ENCODE measurements at regions not wholly inside any gene's neighbourhood (a gene's known extent, or its start where the extent isn't known, plus 50 kb on each side); places are given as distances from the start of the nearest gene placed in this dataset.

GRCh38 chr17:71115669-71115972 lies 946.3 kb downstream of the KCNJ2 start:
- DNase-seq = no peak

GRCh38 chr17:71117466-71117865 lies 948.1 kb downstream of the KCNJ2 start:
- DNase-seq = no peak

- peak in 1 of 51 donors; percentile 2 for DNase-seq
Measured at GRCh38 chr17:71118039-71118438, 948.7 kb downstream of the KCNJ2 start.

- no peak for DNase-seq
Measured at GRCh38 chr17:71127416-71127815, 958.1 kb downstream of the KCNJ2 start.

GRCh38 chr17:71142333-71142732 lies 973.0 kb downstream of the KCNJ2 start:
- DNase-seq = no peak

GRCh38 chr17:71145486-71145885 lies 975.3 kb upstream of the SOX9 start:
- no peak for DNase-seq

- DNase-seq = no peak
Measured at GRCh38 chr17:71147906-71148305, 972.9 kb upstream of the SOX9 start.

GRCh38 chr17:71149607-71150006 lies 971.2 kb upstream of the SOX9 start:
- no peak for DNase-seq

- no peak for DNase-seq
Measured at GRCh38 chr17:71157297-71157696, 963.5 kb upstream of the SOX9 start.

GRCh38 chr17:71158437-71158836 lies 962.4 kb upstream of the SOX9 start:
- DNase-seq = no peak

GRCh38 chr17:71163121-71163812 lies 957.6 kb upstream of the SOX9 start:
- DNase-seq = no peak

GRCh38 chr17:71163813-71164122 lies 957.1 kb upstream of the SOX9 start:
- no peak for DNase-seq

- no peak for DNase-seq
Measured at GRCh38 chr17:71164561-71164960, 956.3 kb upstream of the SOX9 start.

- DNase-seq = no peak
Measured at GRCh38 chr17:71166311-71166710, 954.5 kb upstream of the SOX9 start.

GRCh38 chr17:71168053-71168741 lies 952.6 kb upstream of the SOX9 start:
- no peak for DNase-seq

- DNase-seq = no peak
Measured at GRCh38 chr17:71170070-71170469, 950.8 kb upstream of the SOX9 start.

GRCh38 chr17:71171270-71171669 lies 949.5 kb upstream of the SOX9 start:
- no peak for DNase-seq

- no peak for DNase-seq
Measured at GRCh38 chr17:71173991-71174390, 946.8 kb upstream of the SOX9 start.

- no peak for DNase-seq
Measured at GRCh38 chr17:71176331-71176730, 944.5 kb upstream of the SOX9 start.

- DNase-seq = no peak
Measured at GRCh38 chr17:71176928-71177443, 943.8 kb upstream of the SOX9 start.

GRCh38 chr17:71180801-71181385 lies 939.9 kb upstream of the SOX9 start:
- DNase-seq = no peak

GRCh38 chr17:71183066-71183660 lies 937.7 kb upstream of the SOX9 start:
- no peak for DNase-seq

- DNase-seq = no peak
Measured at GRCh38 chr17:71184716-71185115, 936.1 kb upstream of the SOX9 start.
